Suprapubic skin (tissue), 4 donors: ENCODE measurements at regions not wholly inside any gene's neighbourhood (a gene's known extent, or its start where the extent isn't known, plus 50 kb on each side); places are given as distances from the start of the nearest gene placed in this dataset.

Source experiments
- POLR2A ChIP-seq, 2 donors: fragments of 450-650 bp; IDR thresholded peaks; one replicate each; pipeline ENCODE4 v1.6.1; 2017; ENCODE audit warnings: antibody characterized with exemption in 2 of 2, mild to moderate bottlenecking in 2 of 2, moderate library complexity in 2 of 2
- POLR2AphosphoS5 ChIP-seq, 3 donors: sonication (generic); formaldehyde crosslinking; IDR thresholded peaks; one replicate each; pipeline ENCODE4 v1.6.1; 2017; ENCODE audit warnings: antibody characterized with exemption in 3 of 3
- TF ChIP-seq, protein P1 (sequence below), 2 donors: fragments of 200-600 bp in 1 of 2; fragments of 450-650 bp in 1 of 2; sonication (generic) in 1 of 2; IDR thresholded peaks; one replicate each; pipeline ENCODE4 v1.5.1; 2016 to 2019; ENCODE audit warnings: antibody characterized with exemption in 2 of 2, mild to moderate bottlenecking in 1 of 2, moderate library complexity in 1 of 2

DNA sequence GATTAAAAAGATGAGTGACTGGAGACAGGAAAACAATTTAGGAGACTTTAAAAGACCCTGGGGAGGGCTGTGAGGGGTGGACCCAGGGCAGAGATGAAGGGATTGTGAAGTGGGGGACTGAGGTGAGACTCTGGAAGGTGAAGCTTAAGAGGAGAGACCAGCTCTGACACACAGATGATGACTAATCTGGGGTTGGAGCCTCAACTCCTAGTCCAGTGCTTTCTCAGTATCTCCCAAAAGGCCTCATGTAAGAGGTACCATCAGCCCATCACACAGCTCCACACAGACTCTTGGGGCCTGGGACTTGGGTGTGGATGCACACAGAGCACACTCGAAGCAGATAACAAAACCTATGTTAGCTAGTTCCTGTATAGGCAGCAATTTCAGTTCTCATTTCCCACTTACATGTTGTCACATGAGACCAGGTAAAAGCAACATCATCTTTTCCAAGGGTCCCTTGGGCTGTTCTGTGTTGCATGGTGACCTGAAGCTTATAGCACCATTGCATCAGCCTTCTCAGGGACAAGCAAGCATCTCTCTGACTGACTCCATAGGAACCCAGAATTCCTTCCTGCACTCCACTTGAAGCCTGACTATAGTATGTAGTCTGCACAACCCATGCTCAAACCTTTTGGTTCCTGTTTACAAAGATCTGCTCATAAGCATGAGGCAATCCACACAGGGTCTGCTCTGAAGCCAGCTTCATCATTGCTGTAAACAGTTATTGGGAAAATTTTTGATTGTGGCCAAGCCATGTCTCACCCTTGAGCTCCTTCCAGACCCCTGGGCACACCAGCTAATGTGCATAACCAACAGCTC lies 88.6 kb upstream of the MYCBP2 start:
- TF ChIP-seq, protein P1, sequence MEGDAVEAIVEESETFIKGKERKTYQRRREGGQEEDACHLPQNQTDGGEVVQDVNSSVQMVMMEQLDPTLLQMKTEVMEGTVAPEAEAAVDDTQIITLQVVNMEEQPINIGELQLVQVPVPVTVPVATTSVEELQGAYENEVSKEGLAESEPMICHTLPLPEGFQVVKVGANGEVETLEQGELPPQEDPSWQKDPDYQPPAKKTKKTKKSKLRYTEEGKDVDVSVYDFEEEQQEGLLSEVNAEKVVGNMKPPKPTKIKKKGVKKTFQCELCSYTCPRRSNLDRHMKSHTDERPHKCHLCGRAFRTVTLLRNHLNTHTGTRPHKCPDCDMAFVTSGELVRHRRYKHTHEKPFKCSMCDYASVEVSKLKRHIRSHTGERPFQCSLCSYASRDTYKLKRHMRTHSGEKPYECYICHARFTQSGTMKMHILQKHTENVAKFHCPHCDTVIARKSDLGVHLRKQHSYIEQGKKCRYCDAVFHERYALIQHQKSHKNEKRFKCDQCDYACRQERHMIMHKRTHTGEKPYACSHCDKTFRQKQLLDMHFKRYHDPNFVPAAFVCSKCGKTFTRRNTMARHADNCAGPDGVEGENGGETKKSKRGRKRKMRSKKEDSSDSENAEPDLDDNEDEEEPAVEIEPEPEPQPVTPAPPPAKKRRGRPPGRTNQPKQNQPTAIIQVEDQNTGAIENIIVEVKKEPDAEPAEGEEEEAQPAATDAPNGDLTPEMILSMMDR (IDR thresholded peaks at IDR 0.05) = no peak
- TF ChIP-seq POLR2AphosphoS5 (IDR thresholded peaks at IDR 0.05) = no peak
- no peak for TF ChIP-seq POLR2A (IDR thresholded peaks at IDR 0.05)
